BJ (cell line): ENCODE measurements at regions not wholly inside any gene's neighbourhood (a gene's known extent, or its start where the extent isn't known, plus 50 kb on each side); places are given as distances from the start of the nearest gene placed in this dataset.

ENCODE experiments used
- CTCF ChIA-PET: fragments of 350-600 bp; formaldehyde crosslinking; extraction: SDS; loops from one replicate; lab custom pipeline; 2021; ENCODE audit warnings: antibody characterized with exemption, inconsistent platforms; lab: Yijun Ruan, JAX
- POLR2A ChIA-PET: fragments of 300-600 bp; sonication (Branson Sonifier 250); formaldehyde crosslinking; extraction: SDS; loops from one replicate; lab custom pipeline; 2021; ENCODE audit warnings: antibody characterized with exemption; lab: Charles Lee
- DNase-seq: peaks from one replicate; pipeline ENCODE4 v3.0.0-alpha.2; 2011; ENCODE audit warnings: low read depth
- H3K27me3 ChIP-seq: 2 replicates; pipeline ENCODE4 v1.6.0; 2011; ENCODE audit warnings: low read length; ENCODE audit not compliant: control insufficient read depth, insufficient read depth
- H3K36me3 ChIP-seq: 2 replicates; pipeline ENCODE4 v1.5.1; 2011; ENCODE audit warnings: low read length; ENCODE audit not compliant: control insufficient read depth, insufficient read depth
- H3K4me3 ChIP-seq: 2 replicates; pipeline ENCODE4 v1.5.1; 2011; ENCODE audit warnings: low read depth, mild to moderate bottlenecking, control low read depth, low read length
- CTCF ChIP-seq: IDR thresholded peaks from 2 replicates; pipeline ENCODE4 v1.5.1; 2011; ENCODE audit warnings: low read depth, mild to moderate bottlenecking, control low read depth, inconsistent platforms, low read length, moderate library complexity; ENCODE audit not compliant: insufficient read depth

- no peak for DNase-seq
- POLR2A ChIA-PET, result no interaction called here
- no peak overlapping the region for H3K4me3 ChIP-seq
- CTCF ChIA-PET, result interaction anchor here (0.5 to 0.8 kb wide), 2 partner anchors 17 to 60 kb away, joined by 3 to 4 read pairs; no protein-coding TSS in a partner anchor
- H3K27me3 ChIP-seq, result peaks cover 14% of the 10 kb centered on the region
- H3K36me3 ChIP-seq, result no peaks in the 10 kb centered on the region
- TF ChIP-seq CTCF, result no peak
Observed at GRCh38 chr16:86891631-86892030, 313.3 kb downstream of the FOXL1 start.

- ChIA-PET POLR2A (no interaction called here), CTCF (no interaction called here)
- Histone ChIP-seq H3K36me3 (no peaks in the 10 kb centered on the region), H3K27me3 (peaks cover 11% of the 10 kb centered on the region), H3K4me3 (no peak overlapping the region)
- TF ChIP-seq CTCF, result no peak
- DNase-seq, result no peak
Observed at GRCh38 chr16:86892509-86892908, 314.2 kb downstream of the FOXL1 start.

GRCh38 chr16:86893506-86893905 lies 315.2 kb downstream of the FOXL1 start:
- Histone ChIP-seq H3K36me3 (no peaks in the 10 kb centered on the region), H3K27me3 (peaks cover 9% of the 10 kb centered on the region), H3K4me3 (no peak overlapping the region)
- POLR2A ChIA-PET, result no interaction called here
- no peak for TF ChIP-seq CTCF
- DNase-seq, result no peak
- CTCF ChIA-PET, result no interaction called here

GRCh38 chr16:86894029-86894567 lies 315.7 kb downstream of the FOXL1 start:
- POLR2A ChIA-PET, result no interaction called here

GRCh38 chr16:86894925-86895324 lies 316.6 kb downstream of the FOXL1 start:
- TF ChIP-seq CTCF, result no peak
- Histone ChIP-seq H3K4me3 (no peak overlapping the region), H3K27me3 (peaks cover 9% of the 10 kb centered on the region), H3K36me3 (no peaks in the 10 kb centered on the region)
- no peak for DNase-seq
- ChIA-PET CTCF (interaction anchor here (1.2 kb wide), 1 partner anchor 21 kb away, joined by 5 read pairs; no protein-coding TSS in a partner anchor), POLR2A (no interaction called here)

More at GRCh38 chr16:86894029-86894567, 315.7 kb downstream of the FOXL1 start:
- H3K36me3 ChIP-seq, result no peaks in the 10 kb centered on the region
- H3K4me3 ChIP-seq, result no peak overlapping the region
- no peak for TF ChIP-seq CTCF
- no peak for DNase-seq
- CTCF ChIA-PET, result no interaction called here
- peaks cover 9% of the 10 kb centered on the region for H3K27me3 ChIP-seq
